ENCODE measurements at regions not wholly inside any gene's neighbourhood (a gene's known extent, or its start where the extent isn't known, plus 50 kb on each side); places are given as distances from the start of the nearest gene placed in this dataset.

DNA sequence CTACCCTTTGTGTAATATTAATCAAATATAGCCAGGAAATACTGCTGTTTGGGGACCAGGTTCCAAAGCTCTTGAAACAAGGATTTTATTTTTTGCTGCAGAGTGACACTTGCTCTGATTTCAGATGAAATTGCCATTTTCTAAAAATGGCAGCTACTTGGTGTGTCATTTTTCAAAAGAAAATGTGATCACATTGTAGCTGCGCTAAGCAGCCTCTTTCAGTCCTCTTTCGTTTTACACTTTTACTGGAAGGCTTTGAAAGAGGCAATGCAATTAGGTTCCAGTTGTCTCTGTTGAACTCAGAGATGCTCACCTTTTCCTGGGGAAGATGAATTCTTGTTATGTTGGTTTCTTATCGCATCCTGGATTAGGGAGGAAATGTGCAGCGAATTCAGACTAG, 85.1 kb downstream of the CT47B1 start:
- TF ChIP-seq, protein P1, sequence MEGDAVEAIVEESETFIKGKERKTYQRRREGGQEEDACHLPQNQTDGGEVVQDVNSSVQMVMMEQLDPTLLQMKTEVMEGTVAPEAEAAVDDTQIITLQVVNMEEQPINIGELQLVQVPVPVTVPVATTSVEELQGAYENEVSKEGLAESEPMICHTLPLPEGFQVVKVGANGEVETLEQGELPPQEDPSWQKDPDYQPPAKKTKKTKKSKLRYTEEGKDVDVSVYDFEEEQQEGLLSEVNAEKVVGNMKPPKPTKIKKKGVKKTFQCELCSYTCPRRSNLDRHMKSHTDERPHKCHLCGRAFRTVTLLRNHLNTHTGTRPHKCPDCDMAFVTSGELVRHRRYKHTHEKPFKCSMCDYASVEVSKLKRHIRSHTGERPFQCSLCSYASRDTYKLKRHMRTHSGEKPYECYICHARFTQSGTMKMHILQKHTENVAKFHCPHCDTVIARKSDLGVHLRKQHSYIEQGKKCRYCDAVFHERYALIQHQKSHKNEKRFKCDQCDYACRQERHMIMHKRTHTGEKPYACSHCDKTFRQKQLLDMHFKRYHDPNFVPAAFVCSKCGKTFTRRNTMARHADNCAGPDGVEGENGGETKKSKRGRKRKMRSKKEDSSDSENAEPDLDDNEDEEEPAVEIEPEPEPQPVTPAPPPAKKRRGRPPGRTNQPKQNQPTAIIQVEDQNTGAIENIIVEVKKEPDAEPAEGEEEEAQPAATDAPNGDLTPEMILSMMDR (conservative IDR thresholded peaks at IDR 0.05), result no peak
- no peak overlapping the region for H3K4me2 ChIP-seq (ENCODE audit: insufficient read depth, insufficient read length, low read length)
- DNase-seq, result no peak
- no peak overlapping the region for H2BK5ac ChIP-seq (ENCODE audit: insufficient read length, low read length)
- H2BK120ac ChIP-seq (ENCODE audit: low read depth, low read length, poor library complexity, severe bottlenecking), result no peak overlapping the region
- H3K4ac ChIP-seq (ENCODE audit: low read depth, low read length), result no peak overlapping the region
- no peak overlapping the region for H2AFZ ChIP-seq (ENCODE audit: low read length)
- H3K79me1 ChIP-seq (ENCODE audit: insufficient read depth, low read depth, low read length, poor library complexity, severe bottlenecking), result no peaks in the 10 kb centered on the region
- H3K23ac ChIP-seq (ENCODE audit: insufficient read length, low read depth, low read length), result no peak overlapping the region
- H3T11ph ChIP-seq (ENCODE audit: low read length), result no peak overlapping the region
- H4K20me1 ChIP-seq (ENCODE audit: control insufficient read depth, insufficient read depth, insufficient read length), result no peaks in the 10 kb centered on the region
- H3K18ac ChIP-seq (ENCODE audit: insufficient read length, low read depth, low read length), result no peak overlapping the region
- H4K5ac ChIP-seq (ENCODE audit: insufficient read length, low read depth, low read length), result no peak overlapping the region
- no peak overlapping the region for H4K91ac ChIP-seq (ENCODE audit: insufficient read length, low read depth, low read length)
- H2BK12ac ChIP-seq (ENCODE audit: insufficient read length, low read depth, low read length), result no peak overlapping the region
- H3K27me3 ChIP-seq (ENCODE audit: insufficient read depth, low read length), result peaks cover 4% of the 10 kb centered on the region; the same call in 1 of the 2 replicates
- no peak overlapping the region for H2AK5ac ChIP-seq (ENCODE audit: insufficient read length, low read length)
- no peaks in the 10 kb centered on the region for H3K4me1 ChIP-seq (ENCODE audit: insufficient read depth, low read length)
- no peak overlapping the region for H3K27ac ChIP-seq (ENCODE audit: insufficient read length, low read depth, low read length)
- Mint-ChIP-seq H3K36me3 (ENCODE audit: insufficient read depth in 1 of 3, low read depth in 3 of 3) (peaks cover 0 to 3% (median 0%) of the 10 kb centered on the region in 3 experiments; a peak in 1 of 7 replicates), H3K4me1 (peaks cover 0 to 4% of the 10 kb centered on the region in 2 experiments; a peak in 1 of 4 replicates), H3K27me3 (ENCODE audit: low read depth) (peaks cover 78% of the 10 kb centered on the region), H3K9me3 (peaks cover 40 to 62% of the 10 kb centered on the region in 2 experiments), H3K4me3 (no peak overlapping the region), H3K27ac (no peak overlapping the region)
- H4K8ac ChIP-seq (replicated peaks; ENCODE audit: insufficient read length, low read depth, low read length), result no peak overlapping the region
- no peak overlapping the region for H3K14ac ChIP-seq (ENCODE audit: insufficient read depth, low read length)
- H3K9ac ChIP-seq (ENCODE audit: extremely low read depth, insufficient read length, low read length), result no peak overlapping the region
- WGBS (ENCODE audit: extremely low coverage, insufficient read length, low lambda C conversion rate), result no CpG with 5 or more reads among the region's 4 CpGs
- no peak overlapping the region for H2BK15ac ChIP-seq (ENCODE audit: low read depth, low read length)
- H3K79me2 ChIP-seq (ENCODE audit: insufficient read depth, low read length), result no peaks in the 10 kb centered on the region
- no peaks in the 10 kb centered on the region for H3K23me2 ChIP-seq (ENCODE audit: insufficient read length, low read depth, low read length, poor library complexity, severe bottlenecking)
- no peak overlapping the region for H3K56ac ChIP-seq (ENCODE audit: insufficient read length, low read depth, low read length)
- H2BK20ac ChIP-seq (ENCODE audit: low read depth, low read length, poor library complexity, severe bottlenecking), result no peak overlapping the region
- peaks cover 17% of the 10 kb centered on the region for H3K9me3 ChIP-seq (ENCODE audit: control insufficient read depth, low read depth, low read length)
